ENCODE measurements at regions not wholly inside any gene's neighbourhood (a gene's known extent, or its start where the extent isn't known, plus 50 kb on each side); places are given as distances from the start of the nearest gene placed in this dataset.

- no peak for DNase-seq
These were observed 609.2 kb upstream of the NXPH2 start for GRCh38 chr2:139389391-139389790.

- DNase-seq: no peak
These were observed 606.2 kb upstream of the NXPH2 start for GRCh38 chr2:139386401-139386800.

GRCh38 chr2:139383532-139383931 is 603.3 kb upstream of the NXPH2 start:
- no peak for DNase-seq

- DNase-seq: no peak
These were observed 599.9 kb upstream of the NXPH2 start for GRCh38 chr2:139380051-139380450.

GRCh38 chr2:139378373-139378772 is 598.2 kb upstream of the NXPH2 start:
- DNase-seq: no peak

- no peak for DNase-seq
These were observed 594.2 kb upstream of the NXPH2 start for GRCh38 chr2:139374296-139374850.

DNA sequence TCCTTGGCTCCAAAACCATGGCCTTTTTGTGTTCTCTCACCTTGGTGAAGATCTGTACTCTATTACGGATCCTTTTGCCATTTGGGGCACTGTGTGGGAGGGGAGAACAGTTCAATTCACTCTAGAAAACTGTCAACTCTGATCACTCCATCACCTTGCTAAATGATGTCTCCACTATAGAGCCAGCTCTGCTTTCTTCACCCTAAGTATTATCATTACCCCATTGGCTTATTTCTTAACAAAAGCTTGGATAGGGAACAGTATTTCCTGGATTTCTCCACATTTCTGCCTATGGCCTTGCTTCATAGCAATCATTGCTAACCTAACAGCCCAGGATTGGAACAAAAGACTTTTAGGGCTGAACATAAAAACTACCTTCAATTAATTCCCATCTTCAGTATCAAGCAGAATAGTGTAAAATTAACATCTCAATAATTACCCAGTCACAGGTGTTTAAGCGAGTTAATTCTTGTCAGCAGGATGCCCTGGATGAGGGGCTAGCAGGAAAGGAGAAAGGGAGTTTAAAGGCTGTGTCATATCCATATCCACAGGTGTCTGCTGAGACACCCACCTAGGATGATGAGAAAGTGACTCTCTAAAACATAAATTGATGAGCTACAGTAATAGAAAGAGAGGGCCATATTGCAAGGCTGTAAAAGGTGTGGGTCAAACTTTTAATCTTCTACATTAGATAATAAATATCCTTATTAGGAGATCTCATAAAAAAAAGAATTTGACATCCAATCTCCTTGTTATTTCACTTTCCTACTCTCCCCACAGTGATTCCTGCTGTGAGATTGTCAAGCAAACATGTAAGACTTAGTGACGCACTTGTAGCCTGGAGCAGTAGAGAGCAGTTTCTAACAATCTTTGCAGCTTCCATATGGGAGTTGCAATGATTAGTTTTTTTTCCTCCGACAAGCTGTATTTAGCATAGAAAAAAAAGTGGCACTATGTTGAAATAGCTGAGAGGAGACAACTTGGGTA is 589.5 kb upstream of the NXPH2 start:
- DNase-seq: no peak

DNA sequence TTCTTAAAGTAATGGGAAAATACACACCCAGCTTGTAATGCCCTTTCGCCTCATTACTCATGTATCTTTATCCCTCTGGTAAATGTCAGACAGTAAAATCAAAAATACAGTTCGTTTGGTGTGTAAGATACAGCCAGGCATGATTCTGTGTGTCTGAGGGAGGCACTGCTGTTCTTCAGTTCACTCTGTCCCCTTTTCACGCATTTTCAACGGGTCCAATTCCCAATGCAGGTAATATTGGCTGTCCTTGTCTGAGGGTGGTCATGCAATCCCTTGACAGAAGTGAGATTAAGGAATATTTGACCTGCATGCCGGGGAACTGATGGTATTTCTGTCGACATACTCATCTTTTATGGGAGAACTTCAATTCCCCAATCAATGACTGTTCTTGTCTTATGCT is 587.2 kb upstream of the NXPH2 start:
- DNase-seq: no peak

DNA sequence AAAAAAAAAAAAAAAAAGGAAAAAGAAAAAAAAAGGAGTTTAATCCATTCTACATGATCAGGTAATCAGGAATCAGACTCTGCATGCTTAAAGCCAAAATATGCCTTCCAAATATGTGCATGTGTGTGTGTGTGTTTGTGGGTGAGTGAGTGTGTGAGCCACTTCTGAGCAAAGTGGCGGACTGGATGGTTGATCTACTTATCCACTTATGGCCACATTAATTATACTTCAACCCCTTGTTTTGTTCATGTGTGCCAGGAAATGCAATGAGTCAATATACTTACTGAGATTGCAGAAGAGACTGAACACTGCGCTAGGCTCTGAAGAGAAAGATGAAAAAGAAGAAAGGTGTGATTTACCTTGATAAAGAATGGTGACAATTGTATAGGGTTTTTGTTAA is 586.5 kb upstream of the NXPH2 start:
- DNase-seq: no peak

GRCh38 chr2:139365189-139365588 is 585.0 kb upstream of the NXPH2 start:
- no peak for DNase-seq

DNA sequence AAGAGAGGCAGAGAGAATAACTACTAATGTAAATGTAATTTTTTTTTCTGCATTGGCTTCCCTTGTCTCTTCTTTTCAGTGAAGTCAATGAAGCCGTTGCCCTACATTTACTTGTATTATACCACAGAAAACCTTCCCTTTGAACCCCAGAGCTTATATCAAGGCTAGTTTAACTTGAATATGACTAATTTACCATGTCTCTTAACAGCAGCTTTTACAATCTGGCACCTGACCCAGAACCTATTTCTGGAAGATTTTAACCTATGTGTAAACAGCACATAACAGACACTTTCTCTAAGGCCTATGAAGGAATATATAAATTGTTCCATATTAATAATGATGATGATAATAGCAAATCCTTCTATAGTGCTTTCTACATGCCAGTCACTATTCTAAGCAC is 580.5 kb upstream of the NXPH2 start:
- DNase-seq: no peak

- DNase-seq: no peak
These were observed 579.6 kb upstream of the NXPH2 start for GRCh38 chr2:139359818-139360217.

DNA sequence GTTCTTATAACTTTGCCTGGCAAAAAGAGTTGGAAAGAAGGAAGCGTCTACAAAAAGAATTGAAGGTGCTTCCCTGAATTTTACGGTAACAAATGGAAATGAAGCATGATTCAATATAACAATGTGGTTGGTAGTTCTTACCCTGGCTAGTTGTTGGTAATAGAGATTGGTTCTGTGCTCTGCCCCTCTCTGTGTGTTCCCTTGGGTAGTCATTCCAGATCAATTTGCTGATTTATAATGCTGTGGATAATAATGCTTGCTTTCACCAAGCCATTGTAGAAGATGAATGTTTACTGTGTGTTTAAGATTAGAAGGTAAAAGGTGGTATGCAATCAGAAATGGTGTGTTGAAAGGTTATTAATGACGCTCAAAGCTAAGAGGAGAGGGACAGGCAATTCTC is 577.8 kb upstream of the NXPH2 start:
- no peak for DNase-seq

- DNase-seq: no peak
These were observed 574.3 kb upstream of the NXPH2 start for GRCh38 chr2:139354518-139354917.

GRCh38 chr2:139353874-139354273 is 573.7 kb upstream of the NXPH2 start:
- no peak for DNase-seq

- DNase-seq: no peak
These were observed 537.1 kb upstream of the NXPH2 start for GRCh38 chr2:139317259-139317658.

- no peak for DNase-seq
These were observed 533.9 kb upstream of the NXPH2 start for GRCh38 chr2:139314059-139314458.

- DNase-seq: no peak
These were observed 516.6 kb upstream of the NXPH2 start for GRCh38 chr2:139296672-139297209.

DNA sequence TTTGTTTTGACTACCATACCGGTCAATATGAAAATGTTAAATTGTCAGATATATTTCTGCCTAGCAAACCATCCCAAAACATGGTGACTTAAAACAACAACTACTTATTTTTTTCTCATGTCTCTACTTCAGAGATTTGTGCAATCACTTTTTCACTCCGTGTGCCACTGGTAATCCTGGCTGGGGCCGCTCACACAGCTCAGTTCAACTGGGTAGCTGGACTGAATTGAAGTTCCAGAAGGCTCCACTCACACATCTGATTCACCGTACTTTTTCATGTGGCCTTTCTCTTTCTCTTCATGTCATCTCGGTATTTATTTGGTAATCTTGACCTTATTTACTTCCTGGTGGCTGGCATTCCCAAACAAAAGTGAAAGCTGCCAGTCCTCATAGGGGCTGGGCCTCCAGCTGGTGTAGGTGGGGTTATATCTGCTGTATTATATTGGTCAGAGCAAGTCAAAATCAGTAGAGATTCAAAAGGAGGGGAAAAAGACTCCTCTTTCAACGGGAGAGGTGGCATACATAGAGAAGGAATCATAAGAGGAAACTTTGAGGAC is 513.9 kb upstream of the NXPH2 start:
- no peak for DNase-seq

DNA sequence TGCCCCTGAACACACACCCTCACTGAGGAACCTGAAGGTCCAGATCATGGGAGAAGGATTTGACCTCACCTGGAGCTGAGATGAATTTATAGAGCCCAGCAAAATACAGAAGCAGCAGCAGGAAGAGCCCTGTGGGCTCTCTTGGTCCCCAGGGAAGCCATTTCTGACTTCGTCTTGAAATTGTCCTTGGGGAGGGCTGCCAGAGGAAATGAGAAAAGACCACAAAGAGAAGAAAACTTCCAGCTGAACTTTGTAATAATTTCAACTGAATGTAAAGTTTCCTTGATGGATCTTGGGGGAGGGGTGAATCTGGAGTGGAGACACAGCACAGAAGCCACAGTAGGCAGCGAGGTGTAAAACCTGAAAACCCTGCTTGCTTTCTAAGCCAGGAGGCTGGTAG is 500.9 kb upstream of the NXPH2 start:
- DNase-seq: no peak

DNA sequence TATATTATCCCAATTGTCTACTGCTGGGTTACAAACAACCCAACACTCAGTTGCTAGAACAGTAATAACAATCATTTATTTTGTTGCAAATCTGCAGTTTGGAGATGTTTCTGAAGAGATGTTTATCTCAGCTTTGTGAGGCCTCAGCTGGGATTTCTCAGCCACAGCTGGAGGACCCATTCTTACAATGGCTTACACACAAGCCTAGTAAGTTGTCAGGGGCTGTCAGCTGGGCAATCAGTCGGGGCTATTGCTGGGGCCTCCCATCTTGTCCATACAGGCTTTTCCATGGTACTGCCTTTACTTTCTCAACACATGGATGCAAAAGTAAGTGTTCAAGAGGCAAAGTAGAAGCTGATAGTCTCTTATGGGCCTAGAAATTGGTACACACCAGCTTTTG is 491.7 kb upstream of the NXPH2 start:
- DNase-seq: no peak

- DNase-seq: no peak
These were observed 491.0 kb upstream of the NXPH2 start for GRCh38 chr2:139271149-139271548.

GRCh38 chr2:139260052-139260430 is 479.9 kb upstream of the NXPH2 start:
- no peak for DNase-seq

Data from femur (tissue), 1 donor.